Endothelial cell of hepatic sinusoid (primary cell): ENCODE measurements at regions not wholly inside any gene's neighbourhood (a gene's known extent, or its start where the extent isn't known, plus 50 kb on each side); places are given as distances from the start of the nearest gene placed in this dataset.

Experiments
- in situ Hi-C: cut with HindIII; loops from 2 replicates; pipeline ENCODE4 v1.10.0; 2017; ENCODE audit warnings: low sequenced_read_pairs

DNA sequence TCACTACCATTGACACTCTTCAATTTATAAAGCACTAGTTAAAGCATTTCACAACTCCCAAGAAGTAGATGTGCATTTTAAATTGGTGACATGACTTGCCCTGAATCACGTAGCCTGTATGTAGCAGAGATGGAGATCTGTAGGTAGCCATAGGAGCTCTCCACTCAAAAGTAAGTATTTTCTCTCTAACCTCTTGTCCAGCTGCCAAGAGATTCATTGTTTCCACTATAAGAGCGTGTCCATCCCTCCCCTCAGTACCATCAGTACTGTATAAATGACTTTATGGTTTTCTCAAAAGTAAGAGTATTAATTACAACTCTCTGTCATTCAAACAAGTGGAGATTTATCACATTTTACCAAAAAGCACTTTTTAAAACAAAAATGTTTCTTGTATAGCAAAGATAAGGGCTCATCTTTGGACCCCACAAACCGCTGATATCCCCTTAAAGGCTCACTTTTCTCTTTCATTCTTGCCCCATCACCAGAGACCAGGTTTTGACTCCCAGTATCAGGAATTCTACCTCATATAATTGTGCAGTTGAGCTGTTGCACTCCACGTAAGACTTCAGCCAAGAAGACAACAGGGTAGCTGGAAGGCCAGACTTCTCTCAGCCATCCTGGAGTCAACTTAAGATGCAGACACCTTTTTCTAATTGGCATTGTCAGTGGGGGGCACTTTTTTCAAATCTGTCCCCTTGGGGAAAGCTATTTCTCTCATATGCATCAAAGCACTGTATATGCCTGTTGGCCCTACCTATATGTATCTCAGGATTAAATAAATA lies 78.0 kb upstream of the GALNT5 start:
- in situ Hi-C loops, result no loop called here

GRCh38 chr2:157180359-157180758 lies 77.1 kb upstream of the GALNT5 start:
- in situ Hi-C loops, result no loop called here

DNA sequence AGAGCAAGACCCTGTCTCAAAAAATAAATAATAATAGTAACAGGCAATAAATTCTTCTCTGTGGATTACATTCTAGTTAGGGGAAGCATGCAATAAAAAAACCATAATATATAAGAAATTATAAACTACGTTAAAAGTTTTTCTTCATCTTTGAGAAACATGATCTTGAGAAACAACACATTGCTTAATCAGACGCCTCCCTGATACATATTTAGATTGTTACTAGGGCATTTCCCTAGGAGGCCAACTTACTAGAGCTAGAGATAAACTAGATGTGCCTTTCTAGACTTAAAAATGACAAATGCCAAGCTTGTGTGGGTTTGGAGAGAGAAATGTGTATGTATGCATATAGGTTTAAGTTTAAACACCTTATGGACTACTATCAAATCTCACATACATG lies 76.3 kb upstream of the GALNT5 start:
- in situ Hi-C loops, result no loop called here

DNA sequence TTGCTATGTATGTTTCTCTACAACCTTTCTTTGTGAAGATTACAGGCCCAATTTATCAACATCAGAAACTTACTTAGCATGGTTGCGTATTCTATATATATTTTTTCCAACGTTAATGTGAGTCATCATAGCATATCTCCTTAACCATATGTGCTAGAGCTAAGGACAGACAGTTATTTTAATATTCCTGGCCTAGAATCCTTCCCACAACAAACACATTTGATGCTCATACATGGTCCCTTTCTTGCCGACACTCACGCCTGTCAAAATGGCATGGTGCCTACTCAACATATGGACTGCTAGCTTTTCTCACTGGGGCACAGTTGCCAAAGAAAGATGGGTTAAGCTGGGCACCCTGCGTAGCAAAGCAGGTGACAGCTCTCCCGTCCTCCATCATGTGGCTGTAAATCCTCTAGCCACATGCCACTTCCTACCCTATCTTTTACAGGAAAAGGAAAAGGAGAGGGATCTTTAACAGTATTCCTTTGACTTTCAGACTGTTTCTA lies 75.2 kb upstream of the GALNT5 start:
- in situ Hi-C loops, result no loop called here

GRCh38 chr2:157182834-157183396 lies 74.6 kb upstream of the GALNT5 start:
- in situ Hi-C loops, result no loop called here

- in situ Hi-C loops, result no loop called here
These were observed 73.2 kb upstream of the GALNT5 start for GRCh38 chr2:157184161-157184895.

DNA sequence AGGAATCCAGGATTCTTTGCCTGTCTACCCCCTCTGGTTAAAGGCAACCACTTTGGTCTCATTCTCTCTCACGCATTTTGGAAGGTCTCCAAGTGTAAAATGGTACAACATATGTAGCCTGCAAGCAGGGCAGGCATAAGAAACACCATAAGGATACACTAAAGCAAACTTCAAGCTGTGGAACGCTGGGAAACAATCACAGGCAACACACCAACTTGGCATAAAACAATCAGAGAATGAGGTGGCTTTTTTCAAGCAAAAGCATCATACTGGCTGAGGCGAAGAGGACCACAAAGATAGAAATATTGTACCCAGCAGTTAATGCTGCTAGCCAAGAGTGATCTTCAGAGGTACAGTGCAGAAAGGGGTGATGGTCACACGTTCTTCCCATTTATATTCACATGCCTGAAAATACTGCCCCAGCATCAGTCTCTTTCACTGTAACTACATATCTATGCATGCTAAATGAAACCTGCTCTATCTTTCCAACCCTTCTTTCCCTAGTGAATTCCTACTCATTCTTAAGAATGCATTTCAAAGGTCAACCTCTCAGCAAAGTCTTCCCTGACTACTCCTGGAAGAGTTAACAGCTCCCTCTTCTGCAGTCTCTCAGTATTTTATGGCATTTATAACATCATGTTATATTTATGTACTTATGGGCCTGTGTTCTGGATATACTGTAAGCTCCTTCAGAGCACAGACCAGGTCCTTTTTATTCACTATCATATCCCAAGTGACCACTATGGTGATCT lies 71.9 kb upstream of the GALNT5 start:
- in situ Hi-C loops, result no loop called here

- in situ Hi-C loops, result loop anchor here (5.0 to 10.0 kb wide), 2 partner anchors 595 to 858 kb away; partner anchors contain the start of gene NR4A2
These were observed 67.4 kb upstream of the GALNT5 start for GRCh38 chr2:157190151-157190550.

- in situ Hi-C loops, result loop anchor here (5.0 to 10.0 kb wide), 2 partner anchors 596 to 859 kb away; partner anchors contain the start of gene NR4A2
These were observed 66.3 kb upstream of the GALNT5 start for GRCh38 chr2:157191186-157191585.

DNA sequence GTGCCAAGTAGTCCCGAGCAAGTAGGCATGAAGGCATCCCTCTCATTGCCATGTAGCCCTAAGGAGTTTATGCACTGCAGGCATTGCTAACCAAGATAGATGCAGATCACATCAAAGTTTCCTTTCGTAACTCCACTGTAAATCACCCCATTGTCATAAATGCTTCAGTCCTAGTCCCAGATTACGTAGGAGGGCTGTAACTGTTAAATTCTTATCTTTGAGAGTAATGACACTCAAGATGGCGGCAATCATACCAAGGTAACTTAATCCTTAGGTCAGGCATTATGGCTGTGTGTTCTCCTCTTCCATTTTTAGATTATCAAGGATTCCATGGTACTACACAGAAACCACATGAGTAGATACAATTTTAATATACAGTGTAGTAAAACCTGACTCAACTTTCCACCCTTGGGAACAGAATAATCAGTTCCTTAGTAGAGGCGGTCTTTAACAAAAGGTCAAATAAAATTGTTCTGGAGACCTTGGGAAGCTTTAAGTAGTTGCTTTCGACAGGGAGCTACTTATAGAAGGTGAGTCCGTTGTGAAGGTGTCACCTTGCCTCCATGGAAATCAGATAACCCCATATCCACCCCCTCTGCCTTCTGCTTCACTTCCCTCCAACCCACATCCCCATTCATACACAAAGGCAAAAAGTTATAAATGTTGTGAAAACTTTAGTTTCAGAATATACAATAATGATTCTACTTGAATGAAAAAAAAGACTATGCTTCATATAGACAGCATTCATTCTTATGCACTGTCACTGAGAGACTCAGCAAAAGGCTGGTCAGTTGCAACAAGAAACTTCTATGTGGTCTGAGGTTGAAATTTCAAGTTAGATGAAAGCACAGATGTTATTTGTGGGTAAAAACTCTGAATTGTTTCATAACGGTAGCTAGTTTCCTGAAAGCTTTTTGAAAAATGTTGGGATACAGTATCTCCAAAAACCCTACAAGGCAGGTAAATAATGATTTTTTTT lies 64.8 kb upstream of the GALNT5 start:
- in situ Hi-C loops, result loop anchor here (5.0 to 10.0 kb wide), 2 partner anchors 598 to 860 kb away; partner anchors contain the start of gene NR4A2

GRCh38 chr2:157193461-157193860 lies 64.0 kb upstream of the GALNT5 start:
- in situ Hi-C loops, result loop anchor here (5.0 to 10.0 kb wide), 2 partner anchors 599 to 861 kb away; partner anchors contain the start of gene NR4A2

DNA sequence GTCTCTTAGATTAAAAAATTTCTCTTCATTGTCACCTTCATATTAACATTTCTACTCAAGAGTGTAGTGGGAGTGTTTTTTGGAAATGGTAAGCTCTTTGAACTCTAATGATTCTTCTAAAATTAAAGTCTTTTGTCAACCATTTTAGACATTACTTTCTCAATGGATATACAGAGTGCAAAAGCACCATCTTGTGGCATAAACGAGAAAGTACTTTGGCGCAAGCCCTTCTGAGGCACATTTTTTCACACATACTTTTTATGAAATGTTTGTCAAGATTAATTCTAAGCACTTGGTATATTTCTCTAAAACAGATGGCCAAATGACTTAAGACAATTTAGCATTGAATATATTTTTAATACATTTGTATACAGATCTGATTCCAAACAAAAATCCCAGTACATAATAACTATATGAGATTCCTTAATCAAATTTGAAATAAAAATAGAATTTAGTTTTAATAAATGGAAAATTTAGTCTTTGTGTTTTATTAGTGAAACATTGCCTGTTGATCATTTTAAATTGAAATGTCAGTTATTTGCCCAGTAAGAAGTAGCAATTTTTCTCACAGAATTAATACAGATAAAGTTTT lies 63.3 kb upstream of the GALNT5 start:
- in situ Hi-C loops, result loop anchor here (5.0 to 10.0 kb wide), 2 partner anchors 599 to 862 kb away; partner anchors contain the start of gene NR4A2

GRCh38 chr2:157194844-157195243 lies 62.7 kb upstream of the GALNT5 start:
- in situ Hi-C loops, result loop anchor here (5.0 to 10.0 kb wide), 2 partner anchors 600 to 863 kb away; partner anchors contain the start of gene NR4A2

DNA sequence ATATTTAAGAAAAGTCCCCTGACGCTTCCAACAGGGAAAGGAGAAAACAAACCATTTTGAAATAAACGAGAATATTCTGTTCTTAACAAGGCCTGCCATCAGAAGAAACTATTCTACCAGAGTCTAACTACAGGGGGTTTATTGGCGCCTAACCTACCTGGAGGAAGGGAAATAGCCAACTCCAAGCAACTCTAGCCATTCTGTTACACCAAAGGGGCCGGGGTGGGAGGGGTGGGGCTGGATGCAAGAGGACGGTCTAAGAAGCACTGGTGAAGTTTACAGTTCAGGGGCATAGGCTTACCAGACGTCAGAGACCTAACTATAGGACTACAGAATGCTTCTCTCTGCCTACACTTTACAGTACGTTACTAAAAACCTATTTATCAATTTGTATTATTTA lies 60.5 kb upstream of the GALNT5 start:
- in situ Hi-C loops, result loop anchor here (10.0 kb wide), 1 partner anchor 602 kb away; no protein-coding TSS in a partner anchor

DNA sequence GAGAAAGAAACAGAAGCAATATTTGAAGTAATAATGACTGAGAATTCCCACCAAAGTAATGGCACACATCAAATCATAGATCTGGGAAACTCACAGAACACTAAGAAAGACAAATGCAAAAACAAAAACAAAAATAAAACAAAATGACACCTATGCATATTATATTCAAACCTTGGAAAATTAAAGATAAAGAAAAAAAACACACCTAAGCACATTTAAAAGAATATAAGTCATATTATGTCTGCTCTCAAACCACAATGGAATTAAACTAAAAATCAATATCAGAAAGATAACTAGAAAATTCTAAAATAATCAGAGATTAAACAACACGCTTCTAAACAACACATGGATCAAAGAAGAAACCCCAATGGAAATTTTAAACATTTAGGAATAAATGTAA lies 59.7 kb upstream of the GALNT5 start:
- in situ Hi-C loops, result loop anchor here (10.0 kb wide), 1 partner anchor 603 kb away; no protein-coding TSS in a partner anchor

DNA sequence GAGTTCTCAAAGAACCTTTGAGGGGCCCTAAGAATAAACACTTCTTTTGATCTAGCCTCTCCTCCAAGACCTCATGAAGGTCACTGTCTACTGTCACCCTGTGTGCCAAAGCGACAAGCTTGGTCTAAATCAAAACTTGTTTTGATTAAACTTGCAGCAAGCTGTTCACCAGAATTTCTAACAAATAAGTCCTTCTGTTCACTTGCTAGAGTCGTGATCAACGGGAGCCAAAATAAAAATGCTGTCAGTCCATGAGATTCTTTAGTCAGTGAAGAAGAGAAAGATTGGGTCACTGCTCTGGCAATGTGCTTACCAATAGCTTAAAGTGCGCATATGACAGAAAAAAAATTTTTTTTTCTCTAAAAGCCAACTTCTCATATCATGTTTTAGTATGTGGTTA lies 53.9 kb upstream of the GALNT5 start:
- in situ Hi-C loops, result no loop called here

DNA sequence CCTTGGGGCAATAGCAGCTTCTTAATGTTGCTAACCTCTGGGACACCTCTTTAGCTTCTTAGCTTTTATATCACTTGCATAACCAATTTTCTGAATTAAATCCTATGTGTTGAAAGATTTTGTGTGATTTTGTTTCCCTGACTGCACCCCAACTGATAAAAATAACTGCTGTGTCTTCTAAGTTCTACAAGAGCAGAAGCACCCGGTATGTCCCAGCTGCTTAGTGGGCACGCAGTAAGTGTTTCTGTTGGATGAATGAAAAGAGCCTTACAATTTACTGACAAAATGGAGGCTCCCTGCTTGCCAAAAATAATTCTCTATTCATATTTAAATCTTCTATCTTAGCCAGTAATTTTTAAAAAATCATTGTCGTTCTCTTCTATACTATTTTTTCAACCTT lies 53.1 kb upstream of the GALNT5 start:
- in situ Hi-C loops, result no loop called here

GRCh38 chr2:157206916-157207315 lies 50.6 kb upstream of the GALNT5 start:
- in situ Hi-C loops, result no loop called here
